ENCODE measurements at regions not wholly inside any gene's neighbourhood (a gene's known extent, or its start where the extent isn't known, plus 50 kb on each side); places are given as distances from the start of the nearest gene placed in this dataset.

GRCh38 chr2:129377078-129377469 lies 602.4 kb upstream of the RAB6C start:
- Histone ChIP-seq H3K4me1 (ENCODE audit: control insufficient read depth in 4 of 4, insufficient read depth in 4 of 4, low read length in 3 of 4) (no peaks in the 10 kb centered on the region), H3K27me3 (ENCODE audit: control insufficient read depth in 4 of 4, insufficient read depth in 4 of 4, low read length in 3 of 4) (no peaks in the 10 kb centered on the region), H3K9me3 (ENCODE audit: control insufficient read depth in 4 of 4, low read length in 3 of 4) (peaks cover 0 to 4% (median 0%) of the 10 kb centered on the region in 4 donors), H3K9ac (ENCODE audit: low read depth in 1 of 2, low read length in 2 of 2) (no peak overlapping the region), H3K36me3 (ENCODE audit: control insufficient read depth in 4 of 4, insufficient read depth in 3 of 4, low read depth in 1 of 4, low read length in 3 of 4) (no peaks in the 10 kb centered on the region), H3K4me3 (ENCODE audit: low read depth in 1 of 3, low read length in 3 of 3) (no peak overlapping the region), H3K27ac (ENCODE audit: low read depth in 1 of 2, low read length in 2 of 2) (no peak overlapping the region)
- WGBS: 72% methylated on average over 4 of the region's 4 CpGs
- TF ChIP-seq FOXA2 (IDR thresholded peaks at IDR 0.05) (no peak), REST (IDR thresholded peaks at IDR 0.05) (no peak), TAF1 (conservative IDR thresholded peaks at IDR 0.05) (no peak), HNF4A (conservative IDR thresholded peaks at IDR 0.05) (no peak), RXRA (IDR thresholded peaks at IDR 0.05) (no peak), NR2F2 (IDR thresholded peaks at IDR 0.05) (no peak), YY1 (IDR thresholded peaks at IDR 0.05) (no peak), HNF4G (IDR thresholded peaks at IDR 0.05) (no peak), RAD21 (IDR thresholded peaks at IDR 0.05) (no peak)
- TF ChIP-seq, protein P1, sequence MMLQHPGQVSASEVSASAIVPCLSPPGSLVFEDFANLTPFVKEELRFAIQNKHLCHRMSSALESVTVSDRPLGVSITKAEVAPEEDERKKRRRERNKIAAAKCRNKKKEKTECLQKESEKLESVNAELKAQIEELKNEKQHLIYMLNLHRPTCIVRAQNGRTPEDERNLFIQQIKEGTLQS (IDR thresholded peaks at IDR 0.05): no peak
- TF ChIP-seq, protein P2, sequence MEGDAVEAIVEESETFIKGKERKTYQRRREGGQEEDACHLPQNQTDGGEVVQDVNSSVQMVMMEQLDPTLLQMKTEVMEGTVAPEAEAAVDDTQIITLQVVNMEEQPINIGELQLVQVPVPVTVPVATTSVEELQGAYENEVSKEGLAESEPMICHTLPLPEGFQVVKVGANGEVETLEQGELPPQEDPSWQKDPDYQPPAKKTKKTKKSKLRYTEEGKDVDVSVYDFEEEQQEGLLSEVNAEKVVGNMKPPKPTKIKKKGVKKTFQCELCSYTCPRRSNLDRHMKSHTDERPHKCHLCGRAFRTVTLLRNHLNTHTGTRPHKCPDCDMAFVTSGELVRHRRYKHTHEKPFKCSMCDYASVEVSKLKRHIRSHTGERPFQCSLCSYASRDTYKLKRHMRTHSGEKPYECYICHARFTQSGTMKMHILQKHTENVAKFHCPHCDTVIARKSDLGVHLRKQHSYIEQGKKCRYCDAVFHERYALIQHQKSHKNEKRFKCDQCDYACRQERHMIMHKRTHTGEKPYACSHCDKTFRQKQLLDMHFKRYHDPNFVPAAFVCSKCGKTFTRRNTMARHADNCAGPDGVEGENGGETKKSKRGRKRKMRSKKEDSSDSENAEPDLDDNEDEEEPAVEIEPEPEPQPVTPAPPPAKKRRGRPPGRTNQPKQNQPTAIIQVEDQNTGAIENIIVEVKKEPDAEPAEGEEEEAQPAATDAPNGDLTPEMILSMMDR (IDR thresholded peaks at IDR 0.05; ENCODE audit: low read depth, low read length, missing input control): no peak
- no peak for DNase-seq (ENCODE audit: low spot score)

GRCh38 chr2:129378186-129378585 lies 601.3 kb upstream of the RAB6C start:
- H3K9ac ChIP-seq (ENCODE audit: low read depth in 1 of 2, low read length in 2 of 2): no peak overlapping the region
- H3K4me3 ChIP-seq (ENCODE audit: low read depth in 1 of 3, low read length in 3 of 3): no peak overlapping the region
- peaks cover 0 to 4% (median 0%) of the 10 kb centered on the region in 4 donors for H3K9me3 ChIP-seq (ENCODE audit: control insufficient read depth in 4 of 4, low read length in 3 of 4)
- no peaks in the 10 kb centered on the region for H3K4me1 ChIP-seq (ENCODE audit: control insufficient read depth in 4 of 4, insufficient read depth in 4 of 4, low read length in 3 of 4)
- TF ChIP-seq HNF4A (conservative IDR thresholded peaks at IDR 0.05): no peak
- TF ChIP-seq, protein P1 (IDR thresholded peaks at IDR 0.05): no peak
- TF ChIP-seq ZBTB33 (IDR thresholded peaks at IDR 0.05): no peak
- TF ChIP-seq SP1 (IDR thresholded peaks at IDR 0.05): no peak
- no peak for TF ChIP-seq REST (IDR thresholded peaks at IDR 0.05)
- TF ChIP-seq FOXA2 (IDR thresholded peaks at IDR 0.05): no peak
- TF ChIP-seq YY1 (IDR thresholded peaks at IDR 0.05): no peak
- no peak for TF ChIP-seq NR2F2 (IDR thresholded peaks at IDR 0.05)
- TF ChIP-seq FOXA1 (IDR thresholded peaks at IDR 0.05): no peak
- no peak for TF ChIP-seq GABPA (IDR thresholded peaks at IDR 0.05 in 1 of 2, conservative IDR thresholded peaks at IDR 0.05 in 1 of 2)
- H3K36me3 ChIP-seq (ENCODE audit: control insufficient read depth in 4 of 4, insufficient read depth in 3 of 4, low read depth in 1 of 4, low read length in 3 of 4): no peaks in the 10 kb centered on the region
- no peak overlapping the region for H3K27ac ChIP-seq (ENCODE audit: low read depth in 1 of 2, low read length in 2 of 2)
- H3K27me3 ChIP-seq (ENCODE audit: control insufficient read depth in 4 of 4, insufficient read depth in 4 of 4, low read length in 3 of 4): peaks cover 0 to 2% (median 0%) of the 10 kb centered on the region in 4 donors
- WGBS: 70% methylated on average over 10 of the region's 10 CpGs
- DNase-seq (ENCODE audit: low spot score): no peak

Data from liver (tissue), 8 donors.